ENCODE measurements at regions not wholly inside any gene's neighbourhood (a gene's known extent, or its start where the extent isn't known, plus 50 kb on each side); places are given as distances from the start of the nearest gene placed in this dataset.

GRCh38 chr6:74768120-74768519, 437.7 kb downstream of the COL12A1 start:
- TF ChIP-seq POLR2A (IDR thresholded peaks at IDR 0.05) (no peak), CTCF (IDR thresholded peaks at IDR 0.05 in 8 of 11, conservative IDR thresholded peaks at IDR 0.05 in 3 of 11) (no peak), POLR2AphosphoS5 (IDR thresholded peaks at IDR 0.05) (no peak)
- WGBS, 5 donors: 66 to 90% (median 79%) methylated on average over 3 of the region's 3 CpGs
- no peak overlapping the region for H3K4me3 ChIP-seq
- no peak for DNase-seq
- H3K27me3 ChIP-seq (replicated peaks in 1 of 7): no peaks in the 10 kb centered on the region
- no peaks in the 10 kb centered on the region for H3K4me1 ChIP-seq
- H3K36me3 ChIP-seq: no peaks in the 10 kb centered on the region
- peaks cover 0 to 4% (median 0%) of the 10 kb centered on the region in 8 donors for H3K9me3 ChIP-seq
- H3K27ac ChIP-seq: no peak overlapping the region
- intact Hi-C loops (cut with DNase I; ENCODE audit: low total_unique reads): no loop called here

- 62 to 83% (median 78%) methylated on average over 3 of the region's 3 CpGs for WGBS, 5 donors
Observed at GRCh38 chr6:74765486-74765885, 440.4 kb downstream of the COL12A1 start.

GRCh38 chr6:74764486-74764885, 441.4 kb downstream of the COL12A1 start:
- no peak for DNase-seq
- Histone ChIP-seq H3K4me1 (no peaks in the 10 kb centered on the region), H3K27me3 (replicated peaks in 1 of 7) (no peaks in the 10 kb centered on the region), H3K36me3 (no peaks in the 10 kb centered on the region), H3K27ac (no peak overlapping the region), H3K4me3 (no peak overlapping the region), H3K9me3 (no peaks in the 10 kb centered on the region)
- intact Hi-C loops (cut with DNase I; ENCODE audit: low total_unique reads): no loop called here
- TF ChIP-seq CTCF (IDR thresholded peaks at IDR 0.05 in 8 of 11, conservative IDR thresholded peaks at IDR 0.05 in 3 of 11) (no peak), POLR2AphosphoS5 (IDR thresholded peaks at IDR 0.05) (no peak), POLR2A (IDR thresholded peaks at IDR 0.05) (no peak)
- 74 to 88% (median 80%) methylated on average over 2 of the region's 2 CpGs for WGBS, 5 donors

More at GRCh38 chr6:74765486-74765885, 440.4 kb downstream of the COL12A1 start:
- no peak overlapping the region for H3K27ac ChIP-seq
- H3K4me3 ChIP-seq: no peak overlapping the region
- no peak for DNase-seq
- no peaks in the 10 kb centered on the region for H3K36me3 ChIP-seq
- H3K9me3 ChIP-seq: no peaks in the 10 kb centered on the region
- TF ChIP-seq CTCF (IDR thresholded peaks at IDR 0.05 in 8 of 11, conservative IDR thresholded peaks at IDR 0.05 in 3 of 11) (no peak), POLR2AphosphoS5 (IDR thresholded peaks at IDR 0.05) (no peak), POLR2A (IDR thresholded peaks at IDR 0.05) (no peak)
- intact Hi-C loops (cut with DNase I; ENCODE audit: low total_unique reads): no loop called here
- H3K4me1 ChIP-seq: no peaks in the 10 kb centered on the region
- no peaks in the 10 kb centered on the region for H3K27me3 ChIP-seq (replicated peaks in 1 of 7)

- WGBS, 5 donors: 25 to 43% (median 31%) methylated on average over 2 of the region's 2 CpGs
- Histone ChIP-seq H3K4me3 (no peak overlapping the region), H3K27me3 (replicated peaks in 1 of 7) (no peaks in the 10 kb centered on the region), H3K4me1 (no peaks in the 10 kb centered on the region), H3K27ac (no peak overlapping the region), H3K36me3 (no peaks in the 10 kb centered on the region), H3K9me3 (no peaks in the 10 kb centered on the region)
- intact Hi-C loops (cut with DNase I; ENCODE audit: low total_unique reads): no loop called here
- DNase-seq: no peak
- TF ChIP-seq POLR2AphosphoS5 (IDR thresholded peaks at IDR 0.05) (no peak), CTCF (IDR thresholded peaks at IDR 0.05 in 8 of 11, conservative IDR thresholded peaks at IDR 0.05 in 3 of 11) (no peak), POLR2A (IDR thresholded peaks at IDR 0.05) (no peak)
Observed at GRCh38 chr6:74762841-74763240, 443.0 kb downstream of the COL12A1 start.
